ENCODE measurements at regions not wholly inside any gene's neighbourhood (a gene's known extent, or its start where the extent isn't known, plus 50 kb on each side); places are given as distances from the start of the nearest gene placed in this dataset.
"Not testable (repeated sequence)": the region's sequence is repeated elsewhere in the genome, so short reads cannot be mapped to it uniquely, and the experiment has no call there.

DNA sequence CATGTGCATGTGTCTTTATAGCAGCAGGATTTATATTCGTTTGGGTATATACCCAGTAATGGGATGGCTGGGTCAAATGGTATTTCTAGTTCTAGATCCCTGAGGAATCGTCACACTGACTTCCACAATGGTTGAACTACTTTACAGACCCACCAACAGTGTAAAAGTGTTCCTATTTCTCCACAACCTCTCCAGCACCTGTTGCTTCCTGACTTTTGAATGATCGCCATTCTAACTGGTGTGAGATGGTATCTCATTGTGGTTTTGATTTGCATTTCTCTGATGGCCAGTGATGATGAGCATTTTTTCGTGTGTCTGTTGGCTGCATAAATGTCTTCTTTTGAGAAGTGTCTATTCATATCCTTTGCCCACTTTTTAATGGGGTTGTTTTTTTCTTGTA, 617.9 kb downstream of the KCTD12 start:
- not testable (repeated sequence) for H4K8ac ChIP-seq (ENCODE audit: low read depth, low read length); H3K4me1 ChIP-seq (ENCODE audit: control insufficient read depth in 1 of 2, insufficient read depth in 2 of 2, low read length in 2 of 2); H2AK5ac ChIP-seq (ENCODE audit: low read length); H3K79me2 ChIP-seq (ENCODE audit: control insufficient read depth, insufficient read depth, low read length, poor library complexity); H4K12ac ChIP-seq (ENCODE audit: low read depth, low read length); H3K9ac ChIP-seq (ENCODE audit: low read length); H3K4ac ChIP-seq (ENCODE audit: low read depth, low read length); H3K4me3 ChIP-seq (ENCODE audit: low read depth, low read length); H3K9me3 ChIP-seq (ENCODE audit: insufficient read depth, low read depth, low read length); H3K36me3 ChIP-seq (ENCODE audit: control insufficient read depth in 1 of 2, insufficient read depth in 2 of 2, low read length in 2 of 2); H2AFZ ChIP-seq (ENCODE audit: insufficient read depth, low read length, poor library complexity); H3K79me1 ChIP-seq (ENCODE audit: low read length); H3K27me3 ChIP-seq (ENCODE audit: insufficient read depth, low read length); H2BK12ac ChIP-seq (ENCODE audit: low read length); H3K18ac ChIP-seq (ENCODE audit: low read length); H3K23ac ChIP-seq (ENCODE audit: low read length); H3K4me2 ChIP-seq (ENCODE audit: low read length); DNase-seq; H3K14ac ChIP-seq (ENCODE audit: low read length); H2BK120ac ChIP-seq (ENCODE audit: insufficient read depth, low read length, poor library complexity); H2BK5ac ChIP-seq (ENCODE audit: low read depth, low read length, poor library complexity); H4K91ac ChIP-seq (ENCODE audit: low read depth, low read length); H3K27ac ChIP-seq (ENCODE audit: low read depth, low read length)
- no CpG with 5 or more reads among the region's 4 CpGs for WGBS (ENCODE audit: extremely low coverage, insufficient coverage, insufficient read length)

DNA sequence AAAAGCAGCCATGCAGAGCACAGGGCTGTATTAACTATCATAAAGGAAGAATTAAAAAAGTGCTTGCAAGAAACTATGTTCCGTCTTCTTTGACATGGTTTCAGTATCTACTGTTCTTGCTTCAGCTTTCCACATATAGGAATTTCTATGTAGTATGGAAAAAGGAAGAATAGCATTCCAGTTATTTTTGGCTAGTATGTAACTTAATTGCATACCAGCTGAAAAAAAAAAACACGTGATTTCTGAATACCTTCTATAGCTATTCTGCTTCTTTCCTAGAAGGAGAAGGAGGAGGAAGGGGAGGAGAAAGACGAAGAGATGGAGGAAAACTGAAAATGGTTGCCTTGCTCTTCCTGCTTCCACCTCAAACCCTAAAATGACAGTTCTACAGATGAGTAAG, 619.0 kb downstream of the KCTD12 start:
- Histone ChIP-seq H3K4me3 (ENCODE audit: low read depth, low read length) (no peak overlapping the region), H2BK12ac (ENCODE audit: low read length) (no peak overlapping the region), H2BK120ac (ENCODE audit: insufficient read depth, low read length, poor library complexity) (no peak overlapping the region), H2BK5ac (ENCODE audit: low read depth, low read length, poor library complexity) (no peak overlapping the region), H3K4me2 (ENCODE audit: low read length) (no peak overlapping the region), H3K9me3 (ENCODE audit: insufficient read depth, low read depth, low read length) (no peaks in the 10 kb centered on the region), H3K9ac (ENCODE audit: low read length) (no peak overlapping the region), H2AFZ (ENCODE audit: insufficient read depth, low read length, poor library complexity) (no peak overlapping the region), H3K27me3 (ENCODE audit: insufficient read depth, low read length) (no peaks in the 10 kb centered on the region), H3K4ac (ENCODE audit: low read depth, low read length) (no peak overlapping the region), H3K4me1 (ENCODE audit: control insufficient read depth in 1 of 2, insufficient read depth in 2 of 2, low read length in 2 of 2) (peaks cover 3% of the 10 kb centered on the region in 2 experiments), H3K79me1 (ENCODE audit: low read length) (peaks cover 2% of the 10 kb centered on the region), H2AK5ac (ENCODE audit: low read length) (no peak overlapping the region), H3K27ac (ENCODE audit: low read depth, low read length) (no peak overlapping the region), H3K14ac (ENCODE audit: low read length) (no peak overlapping the region), H4K12ac (ENCODE audit: low read depth, low read length) (no peak overlapping the region), H3K23ac (ENCODE audit: low read length) (no peak overlapping the region), H3K18ac (ENCODE audit: low read length) (no peak overlapping the region), H3K79me2 (ENCODE audit: control insufficient read depth, insufficient read depth, low read length, poor library complexity) (no peaks in the 10 kb centered on the region), H3K36me3 (ENCODE audit: control insufficient read depth in 1 of 2, insufficient read depth in 2 of 2, low read length in 2 of 2) (no peaks in the 10 kb centered on the region), H4K8ac (ENCODE audit: low read depth, low read length) (no peak overlapping the region), H4K91ac (ENCODE audit: low read depth, low read length) (no peak overlapping the region)
- WGBS (ENCODE audit: extremely low coverage, insufficient coverage, insufficient read length), result no CpG with 5 or more reads among the region's 3 CpGs
- peak in 1 of 2 donors; percentile 23 for DNase-seq

DNA sequence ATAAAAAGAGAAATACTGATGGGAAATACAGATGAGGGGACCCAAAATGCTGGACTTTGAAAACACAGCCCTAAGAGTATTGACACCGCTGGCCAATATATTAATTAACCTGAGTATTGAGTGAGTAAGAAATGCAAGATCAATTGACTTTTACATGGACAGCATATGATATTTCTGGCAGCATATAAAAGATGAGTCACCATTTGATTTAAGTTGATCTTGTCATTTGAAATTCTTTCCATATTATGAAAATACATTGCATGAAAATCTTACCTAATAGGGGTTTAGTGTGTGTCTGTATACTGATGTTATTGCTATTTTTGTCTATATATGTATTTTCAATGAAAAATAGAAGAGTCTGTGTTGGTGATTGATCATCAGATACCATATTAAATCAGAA, 619.6 kb downstream of the KCTD12 start:
- H3K27me3 ChIP-seq (ENCODE audit: insufficient read depth, low read length), result no peaks in the 10 kb centered on the region
- H2BK12ac ChIP-seq (ENCODE audit: low read length), result no peak overlapping the region
- no peaks in the 10 kb centered on the region for H3K4me1 ChIP-seq (ENCODE audit: control insufficient read depth in 1 of 2, insufficient read depth in 2 of 2, low read length in 2 of 2)
- H4K91ac ChIP-seq (ENCODE audit: low read depth, low read length), result no peak overlapping the region
- no peaks in the 10 kb centered on the region for H3K36me3 ChIP-seq (ENCODE audit: control insufficient read depth in 1 of 2, insufficient read depth in 2 of 2, low read length in 2 of 2)
- H4K12ac ChIP-seq (ENCODE audit: low read depth, low read length), result no peak overlapping the region
- H3K79me1 ChIP-seq (ENCODE audit: low read length), result no peaks in the 10 kb centered on the region
- no peak overlapping the region for H3K23ac ChIP-seq (ENCODE audit: low read length)
- H2BK120ac ChIP-seq (ENCODE audit: insufficient read depth, low read length, poor library complexity), result no peak overlapping the region
- H4K8ac ChIP-seq (ENCODE audit: low read depth, low read length), result no peak overlapping the region
- no peak overlapping the region for H3K4me2 ChIP-seq (ENCODE audit: low read length)
- H3K4ac ChIP-seq (ENCODE audit: low read depth, low read length), result no peak overlapping the region
- no peak overlapping the region for H2BK5ac ChIP-seq (ENCODE audit: low read depth, low read length, poor library complexity)
- no peak overlapping the region for H3K14ac ChIP-seq (ENCODE audit: low read length)
- H3K9ac ChIP-seq (ENCODE audit: low read length), result no peak overlapping the region
- no peaks in the 10 kb centered on the region for H3K9me3 ChIP-seq (ENCODE audit: insufficient read depth, low read depth, low read length)
- no peaks in the 10 kb centered on the region for H3K79me2 ChIP-seq (ENCODE audit: control insufficient read depth, insufficient read depth, low read length, poor library complexity)
- no peak overlapping the region for H2AK5ac ChIP-seq (ENCODE audit: low read length)
- no peak for DNase-seq
- WGBS (ENCODE audit: extremely low coverage, insufficient coverage, insufficient read length), result no CpG with 5 or more reads among the region's 1 CpG
- no peak overlapping the region for H3K27ac ChIP-seq (ENCODE audit: low read depth, low read length)
- H3K4me3 ChIP-seq (ENCODE audit: low read depth, low read length), result no peak overlapping the region
- H3K18ac ChIP-seq (ENCODE audit: low read length), result no peak overlapping the region
- no peak overlapping the region for H2AFZ ChIP-seq (ENCODE audit: insufficient read depth, low read length, poor library complexity)

DNA sequence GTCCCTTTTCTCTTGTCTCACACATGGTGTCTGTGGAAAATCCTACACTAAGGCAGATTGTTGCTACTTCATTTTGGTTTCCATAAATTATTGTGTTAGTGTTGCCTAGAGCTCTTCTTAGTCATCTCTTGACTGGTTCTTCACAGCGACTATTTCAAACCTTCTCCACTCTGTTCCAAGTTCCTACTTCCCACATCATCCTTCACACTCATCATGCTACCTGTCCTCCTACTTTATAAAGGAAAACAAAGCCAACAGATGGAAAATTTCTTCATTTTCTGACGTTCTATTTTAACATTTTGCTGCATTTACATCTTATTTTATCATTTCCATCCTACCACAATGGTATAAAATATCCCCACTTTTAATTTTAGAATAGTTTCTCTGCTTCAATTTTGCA, 614.1 kb downstream of the LMO7 start:
- Histone ChIP-seq H3K79me2 (ENCODE audit: control insufficient read depth, insufficient read depth, low read length, poor library complexity) (no peaks in the 10 kb centered on the region), H3K9me3 (ENCODE audit: insufficient read depth, low read depth, low read length) (no peaks in the 10 kb centered on the region), H3K23ac (ENCODE audit: low read length) (no peak overlapping the region), H3K79me1 (ENCODE audit: low read length) (no peaks in the 10 kb centered on the region), H3K36me3 (ENCODE audit: control insufficient read depth in 1 of 2, insufficient read depth in 2 of 2, low read length in 2 of 2) (no peaks in the 10 kb centered on the region), H2BK5ac (ENCODE audit: low read depth, low read length, poor library complexity) (no peak overlapping the region), H3K9ac (ENCODE audit: low read length) (no peak overlapping the region), H4K8ac (ENCODE audit: low read depth, low read length) (no peak overlapping the region), H2BK12ac (ENCODE audit: low read length) (no peak overlapping the region), H3K4me2 (ENCODE audit: low read length) (no peak overlapping the region), H2BK120ac (ENCODE audit: insufficient read depth, low read length, poor library complexity) (no peak overlapping the region), H4K91ac (ENCODE audit: low read depth, low read length) (no peak overlapping the region), H3K27ac (ENCODE audit: low read depth, low read length) (no peak overlapping the region), H3K14ac (ENCODE audit: low read length) (no peak overlapping the region), H3K4ac (ENCODE audit: low read depth, low read length) (no peak overlapping the region), H2AFZ (ENCODE audit: insufficient read depth, low read length, poor library complexity) (no peak overlapping the region), H4K12ac (ENCODE audit: low read depth, low read length) (no peak overlapping the region), H3K27me3 (ENCODE audit: insufficient read depth, low read length) (no peaks in the 10 kb centered on the region), H2AK5ac (ENCODE audit: low read length) (no peak overlapping the region), H3K4me3 (ENCODE audit: low read depth, low read length) (no peak overlapping the region), H3K4me1 (ENCODE audit: control insufficient read depth in 1 of 2, insufficient read depth in 2 of 2, low read length in 2 of 2) (no peaks in the 10 kb centered on the region), H3K18ac (ENCODE audit: low read length) (no peak overlapping the region)
- DNase-seq, result no peak
- no CpG with 5 or more reads among the region's 2 CpGs for WGBS (ENCODE audit: extremely low coverage, insufficient coverage, insufficient read length)

Data from trophoblast cell (in vitro differentiated cells and primary cell).